Retina (tissue), 1 donor: ENCODE measurements at regions not wholly inside any gene's neighbourhood (a gene's known extent, or its start where the extent isn't known, plus 50 kb on each side); places are given as distances from the start of the nearest gene placed in this dataset.
A peak's percentile ranks its signal among the peaks of the same experiment; 100 is the strongest.

ENCODE experiments used
- DNase-seq: peaks from one replicate; pipeline ENCODE4 v3.0.0-alpha.2; 2016

- no peak for DNase-seq
These were observed 146.0 kb downstream of the VAPA start for GRCh38 chr18:10059610-10060468.

- DNase-seq = peak; percentile 49
These were observed 146.6 kb downstream of the VAPA start for GRCh38 chr18:10060469-10060782.

- no peak for DNase-seq
These were observed 147.0 kb downstream of the VAPA start for GRCh38 chr18:10060841-10061240.

- peak; percentile 75 for DNase-seq
These were observed 147.8 kb downstream of the VAPA start for GRCh38 chr18:10061566-10062140.

- DNase-seq = peak; percentile 84
These were observed 148.8 kb downstream of the VAPA start for GRCh38 chr18:10062302-10063300.

GRCh38 chr18:10063489-10063888, 149.7 kb downstream of the VAPA start:
- DNase-seq = no peak

GRCh38 chr18:10064267-10064666, 150.5 kb downstream of the VAPA start:
- no peak for DNase-seq

- peak; percentile 77 for DNase-seq
These were observed 151.5 kb downstream of the VAPA start for GRCh38 chr18:10065296-10065695.

GRCh38 chr18:10067670-10068659, 154.1 kb downstream of the VAPA start:
- DNase-seq = no peak

GRCh38 chr18:10068766-10069567, 155.2 kb downstream of the VAPA start:
- no peak for DNase-seq

GRCh38 chr18:10070561-10071000, 156.8 kb downstream of the VAPA start:
- no peak for DNase-seq

- no peak for DNase-seq
These were observed 158.9 kb downstream of the VAPA start for GRCh38 chr18:10072671-10073175.

- DNase-seq = no peak
These were observed 160.3 kb downstream of the VAPA start for GRCh38 chr18:10074110-10074509.

- no peak for DNase-seq
These were observed 160.9 kb downstream of the VAPA start for GRCh38 chr18:10074728-10075127.

GRCh38 chr18:10076502-10077030, 162.8 kb downstream of the VAPA start:
- no peak for DNase-seq

GRCh38 chr18:10077986-10078385, 164.2 kb downstream of the VAPA start:
- DNase-seq = no peak

GRCh38 chr18:10080372-10080771, 166.6 kb downstream of the VAPA start:
- DNase-seq = no peak

GRCh38 chr18:10081492-10081891, 167.7 kb downstream of the VAPA start:
- DNase-seq = no peak

GRCh38 chr18:10085416-10085815, 171.6 kb downstream of the VAPA start:
- peak; percentile 67 for DNase-seq

GRCh38 chr18:10085876-10086275, 172.1 kb downstream of the VAPA start:
- DNase-seq = no peak
